HG03469 (cell line): ENCODE measurements at regions not wholly inside any gene's neighbourhood (a gene's known extent, or its start where the extent isn't known, plus 50 kb on each side); places are given as distances from the start of the nearest gene placed in this dataset.
A peak's percentile ranks its signal among the peaks of the same experiment; 100 is the strongest.

Source experiments
- ATAC-seq: cut with Tn5 transposase; IDR thresholded peaks from one replicate; pipeline ENCODE4 v1.9.1; 2021; ENCODE audit warnings: mild to moderate bottlenecking, moderate library complexity, moderate number of reproducible peaks; ENCODE audit not compliant: unreplicated experiment

GRCh38 chr6:91135406-91136103 is 548.7 kb upstream of the MAP3K7 start:
- no peak for ATAC-seq

DNA sequence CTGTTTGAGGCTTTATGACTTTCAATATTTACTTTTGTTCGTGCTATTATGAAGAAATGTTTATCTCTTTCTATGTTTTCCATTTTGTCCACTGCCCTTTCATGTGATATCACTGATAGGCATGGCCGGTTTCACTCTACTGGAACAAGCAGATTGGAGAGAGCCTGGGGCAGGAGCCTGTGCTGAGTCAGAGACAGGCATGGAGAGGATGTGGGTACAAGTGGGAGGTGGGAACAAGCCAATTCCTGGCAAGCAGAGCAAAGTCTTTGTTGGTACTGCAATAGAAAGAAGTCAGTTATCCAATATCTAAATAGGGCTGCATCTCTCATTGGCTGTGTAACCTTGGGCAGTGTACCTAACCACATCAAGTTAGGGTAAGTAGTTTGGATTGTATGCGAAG is 545.6 kb upstream of the MAP3K7 start:
- ATAC-seq = no peak

DNA sequence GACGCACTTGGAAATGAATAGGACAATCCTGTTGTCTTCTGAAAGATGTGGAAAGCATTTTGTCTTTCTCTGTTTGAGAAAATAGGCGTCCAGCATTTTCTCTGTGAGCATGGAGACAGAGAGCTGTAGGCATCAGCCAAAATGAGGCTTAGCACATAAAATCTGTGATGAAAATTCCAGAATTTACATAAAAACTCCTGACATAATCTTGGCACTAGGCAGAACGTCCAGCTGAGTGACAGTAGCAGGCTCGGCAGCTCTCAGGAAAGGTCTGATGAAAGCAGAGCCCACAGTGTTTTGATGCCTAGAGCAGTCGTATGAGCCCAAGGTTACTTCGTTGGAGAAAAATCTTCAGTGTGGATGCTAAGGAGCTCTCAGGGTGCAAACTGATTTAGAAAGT is 543.3 kb upstream of the MAP3K7 start:
- ATAC-seq = no peak

GRCh38 chr6:91127752-91128151 is 540.9 kb upstream of the MAP3K7 start:
- no peak for ATAC-seq

DNA sequence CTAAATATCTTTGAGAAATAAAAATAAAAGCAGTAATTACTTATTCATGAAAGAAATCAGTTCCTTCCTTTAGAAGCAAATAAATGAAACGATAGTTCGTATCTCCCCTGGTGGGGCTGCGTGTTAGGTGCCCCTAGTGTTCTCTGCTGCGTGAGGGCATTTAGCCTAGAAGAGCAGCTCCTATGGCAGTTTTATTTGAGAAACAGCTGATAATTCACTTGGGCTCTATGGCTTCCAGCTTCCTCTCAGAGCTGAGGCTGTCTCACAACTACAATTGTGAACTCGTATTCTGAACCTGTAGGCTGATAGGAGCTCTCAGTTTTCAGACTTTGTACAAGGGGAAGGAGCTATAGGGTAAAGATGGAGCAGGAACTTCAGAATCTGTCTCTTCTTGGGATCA is 540.0 kb upstream of the MAP3K7 start:
- ATAC-seq = no peak

DNA sequence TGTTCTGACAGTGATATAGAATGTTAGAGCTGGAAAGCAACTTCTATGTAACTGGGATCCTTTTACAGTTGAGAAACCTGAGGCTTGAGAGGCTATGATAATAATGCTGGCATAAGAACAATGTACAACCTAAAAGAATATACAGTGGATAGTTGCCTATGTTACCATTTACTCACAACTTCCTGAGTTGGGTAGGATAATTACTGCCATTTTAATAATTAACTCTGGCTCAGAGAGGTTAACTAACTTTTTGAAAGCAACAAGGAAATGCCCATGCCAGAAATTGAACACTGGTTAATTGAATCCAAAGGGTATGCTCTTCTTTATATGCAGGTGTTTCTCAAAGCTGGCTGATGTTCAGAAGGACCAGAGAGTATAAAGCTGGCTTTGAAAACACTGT is 530.7 kb upstream of the MAP3K7 start:
- no peak for ATAC-seq

GRCh38 chr6:91114123-91114708 is 527.3 kb upstream of the MAP3K7 start:
- ATAC-seq = no peak

- ATAC-seq = no peak
Measured at GRCh38 chr6:91106083-91106482, 519.2 kb upstream of the MAP3K7 start.

GRCh38 chr6:91105532-91105931 is 518.7 kb upstream of the MAP3K7 start:
- no peak for ATAC-seq

DNA sequence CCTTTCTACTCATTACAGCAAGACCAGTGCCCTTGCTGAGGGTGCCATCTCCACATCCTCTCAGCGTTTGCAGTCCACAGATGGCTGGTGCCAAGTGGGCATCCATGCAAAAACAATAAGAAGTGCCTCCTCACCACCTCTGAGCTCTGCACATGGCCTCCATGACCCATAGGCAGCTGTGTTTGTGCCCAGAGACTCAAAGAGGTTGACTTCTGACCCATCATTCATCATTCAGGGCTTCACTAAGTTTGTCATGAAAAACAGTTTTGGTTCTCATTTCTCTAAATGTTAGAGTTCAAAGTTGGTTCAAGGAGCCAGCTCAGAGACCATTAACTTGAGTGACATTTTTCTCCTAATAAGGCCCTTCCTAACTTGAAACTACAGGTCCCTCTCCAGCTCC is 512.6 kb upstream of the MAP3K7 start:
- no peak for ATAC-seq

GRCh38 chr6:91098006-91098405 is 511.1 kb upstream of the MAP3K7 start:
- ATAC-seq = no peak

GRCh38 chr6:91097364-91097763 is 510.5 kb upstream of the MAP3K7 start:
- no peak for ATAC-seq

DNA sequence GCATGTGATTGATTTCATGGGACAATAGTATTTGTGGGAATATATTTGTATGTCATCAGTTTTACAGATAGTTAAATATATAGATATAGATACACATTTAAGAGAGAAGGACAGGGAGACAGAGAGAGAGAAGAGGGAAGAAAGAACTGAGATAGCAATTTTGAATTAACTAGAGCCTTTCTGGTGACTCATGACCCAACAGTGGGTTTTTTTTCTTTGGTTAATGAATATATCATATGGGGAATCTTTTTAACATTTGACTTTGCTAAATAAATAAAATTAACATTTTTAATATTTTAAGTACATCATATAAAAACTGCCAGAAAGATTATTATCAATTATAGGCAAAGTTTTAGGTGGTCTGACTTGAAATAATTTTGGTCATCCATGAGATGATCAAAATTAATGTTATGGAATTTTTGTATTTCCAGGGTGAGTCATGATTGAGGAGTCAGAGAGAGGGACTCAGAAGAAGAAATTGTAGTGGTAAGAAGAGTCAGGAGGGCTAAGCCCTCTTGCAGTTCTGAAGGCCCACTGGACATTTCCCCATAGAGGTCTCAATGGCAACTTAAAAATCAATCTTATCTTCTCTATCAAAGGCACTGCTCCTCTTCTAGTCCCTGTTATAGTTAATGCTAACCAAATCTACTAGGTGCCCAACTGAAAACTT is 508.1 kb upstream of the MAP3K7 start:
- ATAC-seq = no peak

GRCh38 chr6:91094341-91094740 is 507.5 kb upstream of the MAP3K7 start:
- ATAC-seq = no peak

GRCh38 chr6:91088976-91089375 is 502.1 kb upstream of the MAP3K7 start:
- no peak for ATAC-seq

GRCh38 chr6:91088515-91088914 is 501.6 kb upstream of the MAP3K7 start:
- no peak for ATAC-seq

DNA sequence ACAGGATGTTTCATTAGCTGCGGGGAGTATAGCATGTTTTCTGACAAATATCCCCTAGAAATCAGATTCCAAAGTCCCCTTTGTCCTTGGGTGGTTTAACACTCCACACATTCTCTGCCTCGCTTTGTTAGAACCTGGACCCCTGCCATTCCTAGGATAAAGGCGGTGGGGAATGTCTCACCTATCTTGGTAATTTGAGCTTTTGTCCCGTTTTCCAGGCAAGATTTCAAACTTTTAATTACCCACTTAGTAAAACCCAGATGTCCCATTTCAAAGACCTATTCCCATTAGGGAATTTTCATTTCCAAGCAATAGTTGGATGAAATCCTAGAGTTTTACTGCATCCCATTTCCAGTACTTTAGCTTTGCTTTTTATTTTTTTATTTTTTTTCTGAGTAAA is 501.0 kb upstream of the MAP3K7 start:
- ATAC-seq = no peak

GRCh38 chr6:91083211-91083610 is 496.3 kb upstream of the MAP3K7 start:
- no peak for ATAC-seq

GRCh38 chr6:91082311-91082832 is 495.5 kb upstream of the MAP3K7 start:
- ATAC-seq = no peak

DNA sequence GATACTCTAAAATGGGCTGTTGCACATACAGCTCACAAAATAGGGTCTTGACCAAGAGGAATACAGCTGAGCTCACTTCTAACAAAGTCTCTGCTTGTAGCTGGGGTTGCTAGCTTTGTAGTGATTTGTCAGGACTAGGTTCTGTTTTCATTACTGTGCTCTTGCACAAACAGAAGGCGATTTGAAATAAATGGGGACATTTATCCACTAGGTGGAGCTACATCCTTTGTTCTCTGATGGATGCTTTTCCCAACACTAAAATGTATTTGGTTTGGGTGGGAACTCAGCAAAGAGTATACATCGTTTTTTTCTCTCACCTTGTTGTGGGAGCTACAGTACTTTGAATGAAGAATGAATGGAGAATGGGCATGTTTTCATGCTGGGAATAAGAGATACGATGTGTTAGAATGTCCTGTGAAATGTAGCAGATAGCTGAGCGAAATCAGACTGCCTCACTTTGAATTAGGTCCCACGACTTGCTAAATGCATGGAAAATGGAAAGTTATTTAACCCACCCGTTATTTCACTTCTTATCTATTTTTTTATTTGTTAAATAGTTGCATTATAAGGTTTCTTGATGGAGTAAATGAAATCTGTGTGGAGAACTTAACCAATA is 494.7 kb upstream of the MAP3K7 start:
- ATAC-seq = peak; percentile 58

DNA sequence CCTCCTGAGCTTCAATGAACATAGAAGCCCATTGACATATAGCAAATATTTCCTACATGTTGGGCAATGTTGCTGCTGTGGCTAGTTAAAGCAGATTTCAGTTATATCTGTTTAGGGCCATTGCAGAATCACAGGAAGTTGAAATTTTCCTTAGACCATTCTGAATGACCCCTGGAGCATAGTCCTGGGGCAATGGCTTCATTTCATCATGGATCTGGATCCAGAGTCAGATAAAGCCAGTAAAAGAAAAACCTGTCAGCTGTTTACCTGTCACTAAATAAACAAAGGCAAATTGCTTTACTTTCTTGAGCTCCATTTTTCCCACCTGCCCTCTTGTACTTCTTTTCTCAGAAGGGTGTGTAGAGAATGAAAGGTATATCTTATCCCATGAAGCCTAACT is 494.0 kb upstream of the MAP3K7 start:
- no peak for ATAC-seq

- no peak for ATAC-seq
Measured at GRCh38 chr6:91079969-91080368, 493.1 kb upstream of the MAP3K7 start.
